ENCODE measurements at regions not wholly inside any gene's neighbourhood (a gene's known extent, or its start where the extent isn't known, plus 50 kb on each side); places are given as distances from the start of the nearest gene placed in this dataset.

DNA sequence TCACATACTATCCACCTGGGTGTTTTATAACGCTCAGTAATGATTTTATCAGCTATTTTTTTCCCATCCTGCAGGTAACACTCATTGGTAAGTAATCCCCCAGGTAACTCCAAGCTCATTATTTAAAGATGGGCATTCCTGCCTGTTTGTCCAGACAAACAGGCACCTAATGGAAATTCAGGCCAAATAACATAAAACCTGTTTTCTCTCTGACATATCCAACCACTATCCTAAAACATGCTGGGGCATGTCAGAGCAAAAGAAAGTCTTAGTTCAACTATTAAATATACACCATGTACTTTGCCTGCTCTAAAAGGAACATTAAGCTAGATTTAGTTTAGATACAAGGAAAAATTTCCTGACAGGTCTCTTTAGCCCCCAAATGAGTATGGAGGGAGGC lies 987.7 kb downstream of the TTLL7 start:
- no peak for TF ChIP-seq PRRX2 (CRISPR knock-in tag; IDR thresholded peaks at IDR 0.05)
- TF ChIP-seq, protein P1, sequence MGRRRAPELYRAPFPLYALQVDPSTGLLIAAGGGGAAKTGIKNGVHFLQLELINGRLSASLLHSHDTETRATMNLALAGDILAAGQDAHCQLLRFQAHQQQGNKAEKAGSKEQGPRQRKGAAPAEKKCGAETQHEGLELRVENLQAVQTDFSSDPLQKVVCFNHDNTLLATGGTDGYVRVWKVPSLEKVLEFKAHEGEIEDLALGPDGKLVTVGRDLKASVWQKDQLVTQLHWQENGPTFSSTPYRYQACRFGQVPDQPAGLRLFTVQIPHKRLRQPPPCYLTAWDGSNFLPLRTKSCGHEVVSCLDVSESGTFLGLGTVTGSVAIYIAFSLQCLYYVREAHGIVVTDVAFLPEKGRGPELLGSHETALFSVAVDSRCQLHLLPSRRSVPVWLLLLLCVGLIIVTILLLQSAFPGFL (CRISPR knock-in tag; IDR thresholded peaks at IDR 0.05; ENCODE audit: borderline replicate concordance): no peak
- TF ChIP-seq NFATC4 (CRISPR knock-in tag; IDR thresholded peaks at IDR 0.05): no peak
- no peak for TF ChIP-seq ZNF138 (CRISPR knock-in tag; conservative IDR thresholded peaks at IDR 0.05)
